Breast epithelium (tissue), 3 donors: ENCODE measurements at regions not wholly inside any gene's neighbourhood (a gene's known extent, or its start where the extent isn't known, plus 50 kb on each side); places are given as distances from the start of the nearest gene placed in this dataset.

Experiments
- CTCF ChIP-seq, 3 donors: fragments of 450-650 bp; IDR thresholded peaks; one replicate each; pipeline ENCODE4 v1.5.1; 2016 to 2017; ENCODE audit warnings: antibody characterized with exemption in 3 of 3, mild to moderate bottlenecking in 3 of 3, moderate library complexity in 3 of 3
- POLR2AphosphoS5 ChIP-seq, 3 donors: sonication (generic); formaldehyde crosslinking; IDR thresholded peaks; one replicate each; pipeline ENCODE4 v1.6.1; 2017; ENCODE audit warnings: antibody characterized with exemption in 3 of 3

GRCh38 chr7:69430384-69431021 lies 167.8 kb upstream of the AUTS2 start:
- TF ChIP-seq CTCF (IDR thresholded peaks at IDR 0.05): no peak
- TF ChIP-seq POLR2AphosphoS5 (IDR thresholded peaks at IDR 0.05): no peak
